CD14-positive monocyte (primary cell): ENCODE measurements at regions not wholly inside any gene's neighbourhood (a gene's known extent, or its start where the extent isn't known, plus 50 kb on each side); places are given as distances from the start of the nearest gene placed in this dataset.

Source experiments
- DNase-seq, 3 donors: peaks; one replicate each; pipeline ENCODE4 v3.0.0-alpha.2; 2011 to 2022
- H2AFZ ChIP-seq: 2 replicates; pipeline ENCODE4 v1.6.0; 2012; ENCODE audit warnings: mild to moderate bottlenecking, low read depth, low read length, inconsistent platforms; ENCODE audit not compliant: insufficient read depth, poor library complexity, severe bottlenecking
- H3K27ac ChIP-seq, 2 donors: 1 replicate in 1 of 2; 2 replicates in 1 of 2; pipeline ENCODE4 v1.5.1; 2012 to 2013; ENCODE audit warnings: low read length in 2 of 2, control low read depth in 1 of 2, inconsistent platforms in 1 of 2, low read depth in 1 of 2, mild to moderate bottlenecking in 1 of 2
- H3K27me3 ChIP-seq, 2 donors: one replicate each; pipeline versions ENCODE4 v1.6.0 to v1.6.1; 2011 to 2013; ENCODE audit warnings: low read length in 2 of 2; ENCODE audit not compliant: control insufficient read depth in 2 of 2, insufficient read depth in 2 of 2
- H3K36me3 ChIP-seq, 2 donors: replicated peaks in 1 of 2; 1 replicate in 1 of 2; 2 replicates in 1 of 2; pipeline versions ENCODE4 v1.5.1 to v1.6.1; 2012 to 2013; ENCODE audit warnings: low read length in 2 of 2, control low read depth in 1 of 2, inconsistent platforms in 1 of 2, mild to moderate bottlenecking in 1 of 2; ENCODE audit not compliant: insufficient read depth in 2 of 2, control insufficient read depth in 1 of 2
- H3K4me1 ChIP-seq, 2 donors: 1 replicate in 1 of 2; 2 replicates in 1 of 2; pipeline versions ENCODE4 v1.5.1 to v1.6.1; 2012 to 2013; ENCODE audit warnings: low read length in 2 of 2, control low read depth in 1 of 2, inconsistent platforms in 1 of 2, mild to moderate bottlenecking in 1 of 2, moderate library complexity in 1 of 2; ENCODE audit not compliant: insufficient read depth in 2 of 2, control insufficient read depth in 1 of 2
- H3K4me2 ChIP-seq: replicated peaks from 2 replicates; pipeline ENCODE3; 2012; ENCODE audit warnings: low read length, moderate library complexity, mild to moderate bottlenecking; ENCODE audit not compliant: poor library complexity, severe bottlenecking; ENCODE audit errors: extremely low read depth
- H3K4me3 ChIP-seq, 3 experiments: fragments of 200-600 bp in 1 of 3; sonication (generic) in 1 of 3; replicated peaks in 1 of 3; 1 replicate in 2 of 3; 2 replicates in 1 of 3; pipeline ENCODE4 v1.5.1; 2011 to 2013; ENCODE audit warnings: low read length in 3 of 3, mild to moderate bottlenecking in 3 of 3, control low read depth in 2 of 3, low read depth in 2 of 3, inconsistent platforms in 1 of 3, moderate library complexity in 1 of 3
- H3K79me2 ChIP-seq: 2 replicates; pipeline ENCODE4 v1.6.0; 2012; ENCODE audit warnings: mild to moderate bottlenecking, control low read depth, inconsistent platforms, low read length, moderate library complexity; ENCODE audit not compliant: insufficient read depth
- H3K9ac ChIP-seq: 2 replicates; pipeline ENCODE4 v1.6.0; 2017; ENCODE audit warnings: low read length, mild to moderate bottlenecking; ENCODE audit not compliant: insufficient read depth, poor library complexity, severe bottlenecking
- H3K9me3 ChIP-seq, 2 donors: replicated peaks in 1 of 2; 1 replicate in 1 of 2; 2 replicates in 1 of 2; pipeline versions ENCODE4 v1.5.1 to v1.6.1; 2012 to 2013; ENCODE audit warnings: low read length in 2 of 2, control low read depth in 1 of 2; ENCODE audit not compliant: control insufficient read depth in 1 of 2, insufficient read depth in 1 of 2
- H4K20me1 ChIP-seq: 2 replicates; pipeline ENCODE4 v1.6.0; 2012; ENCODE audit warnings: mild to moderate bottlenecking, low read length, control low read depth, moderate library complexity; ENCODE audit not compliant: insufficient read depth
- H3K27ac Mint-ChIP-seq, 7 donors: one replicate each; pipeline ENCODE4 v1.8.0; 2020; ENCODE audit warnings: mild to moderate bottlenecking in 7 of 7, mixed read lengths in 7 of 7, moderate library complexity in 6 of 7, inconsistent platforms in 2 of 7
- H3K27me3 Mint-ChIP-seq, 3 donors: one replicate each; pipeline ENCODE4 v1.8.0; 2021 to 2022; ENCODE audit warnings: low read depth in 3 of 3, mild to moderate bottlenecking in 3 of 3, mixed read lengths in 3 of 3, moderate library complexity in 3 of 3, inconsistent platforms in 1 of 3
- H3K36me3 Mint-ChIP-seq, 2 donors: one replicate each; pipeline ENCODE4 v1.8.0; 2020; ENCODE audit warnings: mixed read lengths in 2 of 2, inconsistent platforms in 1 of 2, mild to moderate bottlenecking in 1 of 2
- H3K4me1 Mint-ChIP-seq: one replicate; pipeline ENCODE4 v1.8.0; 2020; ENCODE audit warnings: mild to moderate bottlenecking, mixed read lengths
- H3K4me3 Mint-ChIP-seq, 2 donors: one replicate each; pipeline ENCODE4 v1.8.0; 2020; ENCODE audit warnings: mild to moderate bottlenecking in 2 of 2, mixed read lengths in 2 of 2, moderate library complexity in 1 of 2
- H3K9me3 Mint-ChIP-seq, 7 donors: one replicate each; pipeline ENCODE4 v1.8.0; 2020 to 2022; ENCODE audit warnings: mixed read lengths in 7 of 7, mild to moderate bottlenecking in 6 of 7, moderate library complexity in 6 of 7, inconsistent platforms in 2 of 7
- WGBS: methylation state at CpG from one replicate; pipeline ENCODE4 v1.1.5; 2013; ENCODE audit warnings: missing lambda C conversion rate; ENCODE audit not compliant: insufficient coverage; 5-methylcytosine and 5-hydroxymethylcytosine counted together
- intact Hi-C, 2 donors: fragments of 100-400 bp; cut with micrococcal nuclease; formaldehyde crosslinking; loops; one replicate each; pipeline versions ENCODE4 v1.15.0 to v1.15.1; 2023
- TF ChIP-seq, protein P1 (sequence below): fragments of 200-600 bp; IDR thresholded peaks from one replicate; pipeline ENCODE4 v1.8.0; 2022; ENCODE audit warnings: antibody characterized with exemption, mild to moderate bottlenecking

DNA sequence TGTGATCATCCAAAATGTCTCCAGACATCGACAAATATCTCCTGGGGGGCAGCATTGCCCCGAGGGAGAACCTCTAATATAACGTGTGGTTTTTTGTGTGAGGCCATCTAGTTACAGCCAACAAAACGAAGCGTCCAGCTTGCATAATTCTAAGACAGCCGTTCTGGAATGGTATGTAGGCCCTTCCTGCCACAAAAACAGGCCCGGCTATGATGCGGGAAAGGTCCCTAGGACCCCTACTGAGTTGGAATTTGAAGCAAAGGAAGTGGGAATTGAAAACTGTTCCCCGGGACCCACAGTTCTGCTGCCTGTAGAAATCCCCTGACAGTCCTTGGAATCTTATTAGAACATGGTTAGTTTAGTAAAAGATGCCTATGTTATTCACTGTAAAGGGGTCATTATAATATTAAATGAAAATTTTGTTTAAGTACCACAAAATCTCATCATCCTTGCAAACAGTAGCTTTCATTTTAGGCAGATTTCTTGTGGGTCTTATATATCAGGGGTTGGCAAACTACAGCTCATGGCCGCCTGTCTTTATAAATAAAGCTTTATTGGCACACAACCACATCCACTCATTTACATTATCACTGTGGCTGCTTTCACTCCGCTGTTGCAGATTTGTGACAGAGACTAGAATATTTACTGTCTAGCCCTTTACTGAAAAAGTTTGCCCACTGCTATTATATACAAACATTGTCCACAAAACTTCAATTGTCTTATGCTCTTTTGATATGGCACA lies 70.7 kb downstream of the MSX2 start:
- Mint-ChIP-seq H3K4me3 (no peak overlapping the region), H3K27ac (no peak overlapping the region), H3K36me3 (no peaks in the 10 kb centered on the region), H3K9me3 (no peaks in the 10 kb centered on the region), H3K27me3 (peaks cover 9 to 26% (median 20%) of the 10 kb centered on the region in 3 donors), H3K4me1 (peaks cover 2% of the 10 kb centered on the region)
- Histone ChIP-seq H3K9ac (no peak overlapping the region), H3K27ac (no peak overlapping the region), H3K27me3 (peaks cover 6 to 16% of the 10 kb centered on the region in 2 donors), H3K79me2 (no peaks in the 10 kb centered on the region), H3K9me3 (no peaks in the 10 kb centered on the region), H3K4me2 (no peak overlapping the region), H4K20me1 (no peaks in the 10 kb centered on the region), H3K4me3 (no peak overlapping the region), H3K4me1 (no peaks in the 10 kb centered on the region), H2AFZ (no peak overlapping the region), H3K36me3 (no peaks in the 10 kb centered on the region)
- intact Hi-C loops = no loop called here
- no peak for DNase-seq
- TF ChIP-seq, protein P1, sequence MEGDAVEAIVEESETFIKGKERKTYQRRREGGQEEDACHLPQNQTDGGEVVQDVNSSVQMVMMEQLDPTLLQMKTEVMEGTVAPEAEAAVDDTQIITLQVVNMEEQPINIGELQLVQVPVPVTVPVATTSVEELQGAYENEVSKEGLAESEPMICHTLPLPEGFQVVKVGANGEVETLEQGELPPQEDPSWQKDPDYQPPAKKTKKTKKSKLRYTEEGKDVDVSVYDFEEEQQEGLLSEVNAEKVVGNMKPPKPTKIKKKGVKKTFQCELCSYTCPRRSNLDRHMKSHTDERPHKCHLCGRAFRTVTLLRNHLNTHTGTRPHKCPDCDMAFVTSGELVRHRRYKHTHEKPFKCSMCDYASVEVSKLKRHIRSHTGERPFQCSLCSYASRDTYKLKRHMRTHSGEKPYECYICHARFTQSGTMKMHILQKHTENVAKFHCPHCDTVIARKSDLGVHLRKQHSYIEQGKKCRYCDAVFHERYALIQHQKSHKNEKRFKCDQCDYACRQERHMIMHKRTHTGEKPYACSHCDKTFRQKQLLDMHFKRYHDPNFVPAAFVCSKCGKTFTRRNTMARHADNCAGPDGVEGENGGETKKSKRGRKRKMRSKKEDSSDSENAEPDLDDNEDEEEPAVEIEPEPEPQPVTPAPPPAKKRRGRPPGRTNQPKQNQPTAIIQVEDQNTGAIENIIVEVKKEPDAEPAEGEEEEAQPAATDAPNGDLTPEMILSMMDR = no peak
- 42% methylated on average over 7 of the region's 11 CpGs for WGBS

DNA sequence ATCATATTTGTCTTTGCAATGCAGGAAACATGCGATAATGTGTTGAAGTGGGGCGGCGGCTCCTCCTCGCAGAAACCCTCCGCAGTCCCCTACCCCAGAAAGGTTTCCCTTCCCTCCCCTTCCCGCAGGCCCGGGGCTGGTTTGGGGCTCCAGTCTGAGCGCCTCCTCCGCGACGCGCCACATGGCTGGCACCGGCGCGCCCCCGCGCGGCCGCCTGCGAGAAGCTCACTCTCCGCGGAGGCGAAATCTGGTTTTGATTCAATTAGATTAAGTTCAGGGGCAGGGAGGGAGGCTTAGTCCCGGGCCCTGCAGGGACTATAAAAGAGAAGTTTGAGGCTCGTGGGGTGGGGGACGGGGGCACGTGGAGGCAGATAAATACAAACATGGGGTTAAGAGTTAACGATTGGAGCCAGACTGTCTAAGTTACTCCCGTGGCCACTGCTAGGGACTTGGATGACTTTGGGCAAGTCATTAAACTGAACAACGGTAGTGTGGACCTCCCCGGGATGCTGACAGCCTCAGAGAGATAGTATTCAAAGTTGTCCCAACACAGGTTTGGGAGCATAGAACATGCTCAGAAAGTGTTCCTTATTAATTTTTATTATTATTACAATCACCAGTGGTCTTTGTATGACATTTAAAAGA lies 69.4 kb downstream of the MSX2 start:
- no peak overlapping the region for H2AFZ ChIP-seq
- no peaks in the 10 kb centered on the region for H4K20me1 ChIP-seq
- H3K36me3 ChIP-seq = no peaks in the 10 kb centered on the region
- peaks cover 6 to 16% of the 10 kb centered on the region in 2 donors for H3K27me3 ChIP-seq
- no peaks in the 10 kb centered on the region for H3K9me3 ChIP-seq
- H3K27ac Mint-ChIP-seq = peak overlapping the region in 1 of 7 donors; percentile 31
- H3K36me3 Mint-ChIP-seq = no peaks in the 10 kb centered on the region
- H3K27me3 Mint-ChIP-seq = peaks cover 8 to 28% (median 20%) of the 10 kb centered on the region in 3 donors
- peaks cover 2% of the 10 kb centered on the region for H3K4me1 Mint-ChIP-seq
- 4% methylated on average over 18 of the region's 31 CpGs for WGBS
- no peak overlapping the region for H3K4me3 ChIP-seq
- peak in 1 of 3 donors; percentile 16 for DNase-seq
- no peaks in the 10 kb centered on the region for H3K79me2 ChIP-seq
- intact Hi-C loops = loop anchor here (1.0 to 2.0 kb wide), 2 partner anchors 373 to 375 kb away; no protein-coding TSS in a partner anchor
- H3K4me2 ChIP-seq = no peak overlapping the region
- no peaks in the 10 kb centered on the region for H3K9me3 Mint-ChIP-seq
- TF ChIP-seq, protein P1 = peak; percentile 82
- no peaks in the 10 kb centered on the region for H3K4me1 ChIP-seq
- no peak overlapping the region for H3K4me3 Mint-ChIP-seq
- H3K9ac ChIP-seq = no peak overlapping the region
- no peak overlapping the region for H3K27ac ChIP-seq
